Suprapubic skin (tissue), 4 donors: ENCODE measurements at regions not wholly inside any gene's neighbourhood (a gene's known extent, or its start where the extent isn't known, plus 50 kb on each side); places are given as distances from the start of the nearest gene placed in this dataset.

Experiments
- CTCF ChIP-seq, 2 donors: fragments of 200-600 bp in 1 of 2; fragments of 450-650 bp in 1 of 2; sonication (generic) in 1 of 2; IDR thresholded peaks; one replicate each; pipeline ENCODE4 v1.5.1; 2016 to 2019; ENCODE audit warnings: antibody characterized with exemption in 2 of 2, mild to moderate bottlenecking in 1 of 2, moderate library complexity in 1 of 2
- EP300 ChIP-seq: sonication (generic); formaldehyde crosslinking; IDR thresholded peaks from one replicate; pipeline ENCODE4 v1.6.1; 2017; ENCODE audit warnings: antibody characterized with exemption
- POLR2A ChIP-seq, 2 donors: fragments of 450-650 bp; IDR thresholded peaks; one replicate each; pipeline ENCODE4 v1.6.1; 2017; ENCODE audit warnings: antibody characterized with exemption in 2 of 2, mild to moderate bottlenecking in 2 of 2, moderate library complexity in 2 of 2
- POLR2AphosphoS5 ChIP-seq, 3 donors: sonication (generic); formaldehyde crosslinking; IDR thresholded peaks; one replicate each; pipeline ENCODE4 v1.6.1; 2017; ENCODE audit warnings: antibody characterized with exemption in 3 of 3

GRCh38 chr2:236507393-236508085, 62.1 kb upstream of the ACKR3 start:
- TF ChIP-seq CTCF (IDR thresholded peaks at IDR 0.05) (no peak), POLR2A (IDR thresholded peaks at IDR 0.05) (no peak), POLR2AphosphoS5 (IDR thresholded peaks at IDR 0.05) (no peak), EP300 (no peak)
